ENCODE measurements at regions not wholly inside any gene's neighbourhood (a gene's known extent, or its start where the extent isn't known, plus 50 kb on each side); places are given as distances from the start of the nearest gene placed in this dataset.

DNA sequence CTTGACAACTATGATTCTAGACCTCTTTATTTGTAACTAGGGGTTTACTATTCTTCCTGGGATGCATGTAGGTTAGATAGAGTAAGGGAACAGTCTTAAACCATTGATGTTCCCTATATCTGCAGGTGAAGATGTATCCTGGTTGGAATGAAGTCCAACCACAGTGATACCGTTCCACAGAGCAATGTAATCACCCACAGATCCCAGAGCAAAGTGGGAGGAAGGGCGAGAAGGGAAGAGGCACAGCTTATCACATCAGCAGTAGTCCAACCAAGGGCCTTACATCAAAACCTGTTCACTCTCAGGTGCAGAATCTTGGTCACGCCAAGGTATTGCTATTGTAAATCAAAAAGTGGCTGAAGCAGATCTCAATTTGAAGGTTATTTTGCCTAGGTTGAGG lies 61.8 kb upstream of the LIPC start:
- TF ChIP-seq POLR2A (IDR thresholded peaks at IDR 0.05) (no peak), EP300 (IDR thresholded peaks at IDR 0.05) (no peak)
- TF ChIP-seq, protein P1, sequence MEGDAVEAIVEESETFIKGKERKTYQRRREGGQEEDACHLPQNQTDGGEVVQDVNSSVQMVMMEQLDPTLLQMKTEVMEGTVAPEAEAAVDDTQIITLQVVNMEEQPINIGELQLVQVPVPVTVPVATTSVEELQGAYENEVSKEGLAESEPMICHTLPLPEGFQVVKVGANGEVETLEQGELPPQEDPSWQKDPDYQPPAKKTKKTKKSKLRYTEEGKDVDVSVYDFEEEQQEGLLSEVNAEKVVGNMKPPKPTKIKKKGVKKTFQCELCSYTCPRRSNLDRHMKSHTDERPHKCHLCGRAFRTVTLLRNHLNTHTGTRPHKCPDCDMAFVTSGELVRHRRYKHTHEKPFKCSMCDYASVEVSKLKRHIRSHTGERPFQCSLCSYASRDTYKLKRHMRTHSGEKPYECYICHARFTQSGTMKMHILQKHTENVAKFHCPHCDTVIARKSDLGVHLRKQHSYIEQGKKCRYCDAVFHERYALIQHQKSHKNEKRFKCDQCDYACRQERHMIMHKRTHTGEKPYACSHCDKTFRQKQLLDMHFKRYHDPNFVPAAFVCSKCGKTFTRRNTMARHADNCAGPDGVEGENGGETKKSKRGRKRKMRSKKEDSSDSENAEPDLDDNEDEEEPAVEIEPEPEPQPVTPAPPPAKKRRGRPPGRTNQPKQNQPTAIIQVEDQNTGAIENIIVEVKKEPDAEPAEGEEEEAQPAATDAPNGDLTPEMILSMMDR (IDR thresholded peaks at IDR 0.05) = no peak
